H1 (cell line): ENCODE measurements at regions not wholly inside any gene's neighbourhood (a gene's known extent, or its start where the extent isn't known, plus 50 kb on each side); places are given as distances from the start of the nearest gene placed in this dataset.

ENCODE experiments used
- CTCF ChIA-PET: fragments of 300-600 bp; sonication (Branson Sonifier 250); formaldehyde crosslinking; loops from one replicate; lab custom pipeline; 2021; ENCODE audit not compliant: partially characterized antibody; lab: Charles Lee
- POLR2A ChIA-PET: fragments of 300-600 bp; sonication (Branson Sonifier 250); formaldehyde crosslinking; loops from one replicate; lab custom pipeline; 2021; ENCODE audit warnings: inconsistent platforms; ENCODE audit not compliant: partially characterized antibody; lab: Charles Lee
- DNase-seq, 2 experiments: peaks; one replicate each; pipeline versions ENCODE4 v3.0.0 to v3.0.0-alpha.2; 2010 to 2022; ENCODE audit warnings: low spot score in 2 of 2, low read depth in 1 of 2, mixed read lengths in 1 of 2
- FAIRE-seq: peaks from 2 replicates; lab custom pipeline; 2011; peaks lifted over from hg19 to GRCh38; lab: Jason Lieb, UNC
- H2AFZ ChIP-seq: 2 replicates; pipeline ENCODE4 v1.8.1; 2012; ENCODE audit warnings: low read length, inconsistent platforms
- H2AK5ac ChIP-seq: 2 replicates; pipeline ENCODE4 v1.6.1; 2013; ENCODE audit warnings: low read depth, low read length
- H2BK120ac ChIP-seq: replicated peaks from 2 replicates; pipeline ENCODE3; 2013; ENCODE audit warnings: low read depth, low read length, inconsistent platforms
- H2BK12ac ChIP-seq: 2 replicates; pipeline ENCODE4 v1.6.1; 2013; ENCODE audit warnings: low read depth, low read length
- H2BK15ac ChIP-seq: 2 replicates; pipeline ENCODE4 v1.6.1; 2013; ENCODE audit warnings: low read length
- H2BK20ac ChIP-seq: 2 replicates; pipeline ENCODE4 v1.6.1; 2013; ENCODE audit warnings: low read length
- H2BK5ac ChIP-seq: 2 replicates; pipeline ENCODE4 v1.6.1; 2013; ENCODE audit warnings: low read depth, low read length
- H3K14ac ChIP-seq: 2 replicates; pipeline ENCODE4 v1.6.1; 2013; ENCODE audit warnings: inconsistent platforms; ENCODE audit not compliant: insufficient read length
- H3K18ac ChIP-seq: 2 replicates; pipeline ENCODE4 v1.6.1; 2013; ENCODE audit warnings: low read length; ENCODE audit errors: extremely low read depth
- H3K23ac ChIP-seq: 2 replicates; pipeline ENCODE4 v1.6.1; 2013; ENCODE audit warnings: inconsistent platforms; ENCODE audit not compliant: insufficient read length
- H3K23me2 ChIP-seq: 2 replicates; pipeline ENCODE4 v1.6.1; 2013; ENCODE audit warnings: low read depth, low read length
- H3K27ac ChIP-seq: 2 replicates; pipeline ENCODE4 v1.6.1; 2011; ENCODE audit warnings: low read depth, low read length, inconsistent platforms
- H3K27me3 ChIP-seq, 4 experiments: replicated peaks in 1 of 4; 1 replicate in 1 of 4; 2 replicates in 3 of 4; pipeline versions ENCODE4 v1.6.1 to v1.8.1; 2011 to 2013; ENCODE audit warnings: low read length in 3 of 4, mild to moderate bottlenecking in 3 of 4, inconsistent platforms in 2 of 4, mixed read lengths in 2 of 4, moderate library complexity in 1 of 4; ENCODE audit not compliant: control insufficient read depth in 3 of 4, insufficient read depth in 3 of 4; ENCODE audit errors: extremely low read depth in 1 of 4
- H3K36me3 ChIP-seq, 4 experiments: 2 replicates each; pipeline versions ENCODE4 v1.6.1 to v1.8.1; 2011 to 2013; ENCODE audit warnings: mild to moderate bottlenecking in 4 of 4, low read length in 3 of 4, moderate library complexity in 2 of 4, control low read depth in 1 of 4, inconsistent platforms in 1 of 4; ENCODE audit not compliant: insufficient read depth in 4 of 4, control insufficient read depth in 2 of 4
- H3K4ac ChIP-seq: replicated peaks from 2 replicates; pipeline ENCODE3; 2013; ENCODE audit warnings: low read length, low read depth, mixed read lengths, inconsistent platforms; ENCODE audit not compliant: insufficient read length
- H3K4me1 ChIP-seq, 4 experiments: replicated peaks in 1 of 4; 1 replicate in 1 of 4; 2 replicates in 3 of 4; pipeline versions ENCODE4 v1.6.1 to v1.8.1; 2011 to 2013; ENCODE audit warnings: low read length in 3 of 4, inconsistent platforms in 2 of 4, mixed read lengths in 1 of 4; ENCODE audit not compliant: insufficient read depth in 4 of 4, control insufficient read depth in 3 of 4
- H3K4me2 ChIP-seq, 2 experiments: 2 replicates each; pipeline versions ENCODE4 v1.6.1 to v1.8.1; 2011 to 2013; ENCODE audit warnings: low read depth in 2 of 2, low read length in 2 of 2, control low read depth in 1 of 2, inconsistent platforms in 1 of 2, mild to moderate bottlenecking in 1 of 2; ENCODE audit not compliant: insufficient read depth in 1 of 2
- H3K4me3 ChIP-seq, 4 experiments: fragments of 200-600, 300-600 bp in 1 of 4; sonication (generic), shearing (Covaris generic), sonication (Bioruptor Twin) in 1 of 4; 2 replicates each; pipeline versions ENCODE4 v1.5.1 to v1.8.1; 2011 to 2016; ENCODE audit warnings: low read length in 4 of 4, low read depth in 3 of 4, control low read depth in 2 of 4, inconsistent platforms in 2 of 4, mild to moderate bottlenecking in 2 of 4, mixed read lengths in 1 of 4, moderate library complexity in 1 of 4; ENCODE audit not compliant: insufficient read depth in 2 of 4; ENCODE audit errors: extremely low read depth in 1 of 4
- H3K56ac ChIP-seq: replicated peaks from 2 replicates; pipeline ENCODE3; 2013; ENCODE audit warnings: low read depth, mild to moderate bottlenecking, mixed read lengths, low read length, inconsistent platforms; ENCODE audit not compliant: insufficient read length
- H3K79me1 ChIP-seq: 2 replicates; pipeline ENCODE4 v1.6.1; 2013; ENCODE audit warnings: low read depth, low read length, control low read depth
- H3K79me2 ChIP-seq, 2 experiments: 2 replicates each; pipeline versions ENCODE4 v1.6.1 to v1.8.1; 2012 to 2013; ENCODE audit warnings: low read length in 2 of 2, mild to moderate bottlenecking in 2 of 2, inconsistent platforms in 1 of 2; ENCODE audit not compliant: insufficient read depth in 2 of 2, control insufficient read depth in 1 of 2
- H3K9ac ChIP-seq, 4 experiments: replicated peaks in 1 of 4; 1 replicate in 1 of 4; 2 replicates in 3 of 4; pipeline versions ENCODE4 v1.6.1 to v1.8.1; 2011 to 2013; ENCODE audit warnings: low read depth in 3 of 4, low read length in 3 of 4, control low read depth in 2 of 4, mild to moderate bottlenecking in 2 of 4, moderate library complexity in 2 of 4, inconsistent platforms in 1 of 4; ENCODE audit errors: extremely low read depth in 1 of 4
- H3K9me3 ChIP-seq, 2 experiments: 2 replicates each; pipeline versions ENCODE4 v1.6.1 to v1.8.1; 2012 to 2013; ENCODE audit warnings: mild to moderate bottlenecking in 2 of 2, moderate library complexity in 2 of 2, control low read depth in 1 of 2, inconsistent platforms in 1 of 2, low read depth in 1 of 2, low read length in 1 of 2, mixed read lengths in 1 of 2; ENCODE audit not compliant: insufficient read depth in 2 of 2
- H4K20me1 ChIP-seq, 2 experiments: replicated peaks in 1 of 2; 2 replicates each; pipeline versions ENCODE3 to v1.8.1; 2011 to 2013; ENCODE audit warnings: inconsistent platforms in 2 of 2, low read length in 2 of 2, mild to moderate bottlenecking in 1 of 2; ENCODE audit not compliant: insufficient read depth in 2 of 2, control insufficient read depth in 1 of 2
- H4K5ac ChIP-seq: 2 replicates; pipeline ENCODE4 v1.6.1; 2013; ENCODE audit warnings: low read length, low read depth, mixed read lengths, inconsistent platforms; ENCODE audit not compliant: insufficient read length
- H4K8ac ChIP-seq: 2 replicates; pipeline ENCODE4 v1.8.0; 2013; ENCODE audit warnings: mild to moderate bottlenecking, moderate library complexity, low read length, inconsistent platforms; ENCODE audit not compliant: insufficient read depth; ENCODE audit errors: extremely low read depth
- H4K91ac ChIP-seq: replicated peaks from 2 replicates; pipeline ENCODE3; 2013; ENCODE audit warnings: low read length, mixed read lengths, inconsistent platforms; ENCODE audit not compliant: insufficient read length
- BCL11A ChIP-seq, 2 experiments: IDR thresholded peaks; one replicate each; pipeline ENCODE4 v1.6.1; 2011; ENCODE audit warnings: low read depth in 2 of 2, low read length in 2 of 2, mild to moderate bottlenecking in 2 of 2
- CTBP2 ChIP-seq: IDR thresholded peaks from 2 replicates; pipeline ENCODE4 v1.7.0; 2011; ENCODE audit warnings: borderline replicate concordance, mild to moderate bottlenecking, moderate library complexity, mixed read lengths, low read length; ENCODE audit not compliant: insufficient read depth, insufficient read length
- EGR1 ChIP-seq: IDR thresholded peaks from 2 replicates; pipeline ENCODE4 v1.6.1; 2011; ENCODE audit warnings: low read depth, low read length, borderline replicate concordance
- SIX5 ChIP-seq: IDR thresholded peaks from 2 replicates; pipeline ENCODE4 v1.6.1; 2011; ENCODE audit warnings: mild to moderate bottlenecking, low read depth, low read length
- SP1 ChIP-seq: IDR thresholded peaks from 2 replicates; pipeline ENCODE4 v1.6.1; 2011; ENCODE audit warnings: low read depth, low read length
- TCF12 ChIP-seq: IDR thresholded peaks from 2 replicates; pipeline ENCODE4 v1.6.1; 2011; ENCODE audit warnings: low read depth, mild to moderate bottlenecking, low read length
- WGBS, 2 experiments: shearing (Covaris generic) in 1 of 2; methylation state at CpG; one replicate each; pipeline versions ENCODE4 v1.1.6 to v1.1.7; 2013 to 2015; ENCODE audit warnings: low lambda C conversion rate in 2 of 2, mixed read lengths in 2 of 2, inconsistent platforms in 1 of 2, low coverage in 1 of 2, missing lambda C conversion rate in 1 of 2; ENCODE audit not compliant: insufficient replicate concordance in 2 of 2, insufficient coverage in 1 of 2, insufficient read length in 1 of 2; ENCODE audit errors: extremely low coverage in 1 of 2, missing lambda C conversion rate in 1 of 2; 5-methylcytosine and 5-hydroxymethylcytosine counted together
- TF ChIP-seq, protein P1 (sequence below): IDR thresholded peaks from 2 replicates; pipeline ENCODE4 v1.6.1; 2011; ENCODE audit warnings: low read length, improper control_type of control experiment

DNA sequence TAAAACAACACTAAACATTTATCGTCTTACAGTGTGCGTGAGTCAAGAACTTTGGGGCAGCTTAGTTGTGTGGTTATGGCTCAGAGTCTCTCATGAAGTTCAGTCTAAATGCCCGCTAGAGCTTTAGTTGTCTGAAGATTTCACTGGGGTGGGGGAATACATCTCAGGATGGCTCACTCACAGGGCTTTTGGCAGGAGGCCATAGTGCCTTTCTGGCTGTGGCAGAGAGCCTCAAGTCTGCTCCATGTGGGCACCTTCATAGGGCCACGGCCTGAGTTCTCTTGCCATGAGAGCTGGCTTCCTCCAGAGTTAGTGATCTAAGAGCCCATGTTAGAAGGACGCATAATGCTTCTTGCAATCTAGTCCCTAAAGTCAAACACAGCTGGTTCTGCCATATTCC lies 258.8 kb upstream of the NUDT12 start:
- Histone ChIP-seq H3K4ac (no peak overlapping the region), H2AFZ (no peak overlapping the region; the same call in 1 of the 2 replicates)
- POLR2A ChIA-PET, result no interaction called here
- TF ChIP-seq CTBP2 (no peak), EGR1 (no peak), BCL11A (IDR thresholded peaks at IDR 0.05; ENCODE audit: low read depth in 2 of 2, low read length in 2 of 2) (no peak), SP1 (no peak), SIX5 (no peak), TCF12 (no peak)
- TF ChIP-seq, protein P1, sequence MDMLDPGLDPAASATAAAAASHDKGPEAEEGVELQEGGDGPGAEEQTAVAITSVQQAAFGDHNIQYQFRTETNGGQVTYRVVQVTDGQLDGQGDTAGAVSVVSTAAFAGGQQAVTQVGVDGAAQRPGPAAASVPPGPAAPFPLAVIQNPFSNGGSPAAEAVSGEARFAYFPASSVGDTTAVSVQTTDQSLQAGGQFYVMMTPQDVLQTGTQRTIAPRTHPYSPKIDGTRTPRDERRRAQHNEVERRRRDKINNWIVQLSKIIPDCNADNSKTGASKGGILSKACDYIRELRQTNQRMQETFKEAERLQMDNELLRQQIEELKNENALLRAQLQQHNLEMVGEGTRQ, result no peak

More for the DNA sequence above, 258.8 kb upstream of the NUDT12 start:
- Histone ChIP-seq H3K18ac (no peak overlapping the region), H2BK12ac (no peak overlapping the region), H2BK5ac (no peak overlapping the region), H2BK20ac (no peak overlapping the region), H3K56ac (no peak overlapping the region), H3K23ac (no peak overlapping the region), H2AK5ac (no peak overlapping the region), H2BK15ac (no peak overlapping the region), H4K8ac (no peak overlapping the region), H3K27me3 (no peaks in the 10 kb centered on the region), H2BK120ac (no peak overlapping the region), H3K9me3 (no peaks in the 10 kb centered on the region), H3K4me3 (no peak overlapping the region), H3K4me1 (no peaks in the 10 kb centered on the region), H4K91ac (no peak overlapping the region), H3K79me2 (no peaks in the 10 kb centered on the region), H3K23me2 (peaks cover 1% of the 10 kb centered on the region; the same call in 1 of the 2 replicates), H3K27ac (no peak overlapping the region), H3K4me2 (no peak overlapping the region), H3K79me1 (no peaks in the 10 kb centered on the region), H3K9ac (no peak overlapping the region), H3K36me3 (no peaks in the 10 kb centered on the region), H3K14ac (no peak overlapping the region), H4K20me1 (no peaks in the 10 kb centered on the region), H4K5ac (no peak overlapping the region)
- DNase-seq, result no peak
- FAIRE-seq, result no peak
- CTCF ChIA-PET, result interaction anchor here (1.7 kb wide), 1 partner anchor 9 kb away, joined by 10 read pairs; no protein-coding TSS in a partner anchor
- 97% methylated on average over 5 of the region's 5 CpGs; no CpG with 5 or more reads in 1 of the 2 experiments for WGBS, 2 experiments
